Stromal cell of bone marrow (primary cell): ENCODE measurements at regions not wholly inside any gene's neighbourhood (a gene's known extent, or its start where the extent isn't known, plus 50 kb on each side); places are given as distances from the start of the nearest gene placed in this dataset.

ENCODE experiments used
- DNase-seq: peaks from one replicate; pipeline ENCODE4 v3.0.0-alpha.2; 2012; ENCODE audit warnings: low read depth

GRCh38 chrX:39174241-39174771 is 373.0 kb downstream of the MID1IP1 start:
- DNase-seq = no peak

- no peak for DNase-seq
Observed at GRCh38 chrX:39174772-39175417, 373.6 kb downstream of the MID1IP1 start.

DNA sequence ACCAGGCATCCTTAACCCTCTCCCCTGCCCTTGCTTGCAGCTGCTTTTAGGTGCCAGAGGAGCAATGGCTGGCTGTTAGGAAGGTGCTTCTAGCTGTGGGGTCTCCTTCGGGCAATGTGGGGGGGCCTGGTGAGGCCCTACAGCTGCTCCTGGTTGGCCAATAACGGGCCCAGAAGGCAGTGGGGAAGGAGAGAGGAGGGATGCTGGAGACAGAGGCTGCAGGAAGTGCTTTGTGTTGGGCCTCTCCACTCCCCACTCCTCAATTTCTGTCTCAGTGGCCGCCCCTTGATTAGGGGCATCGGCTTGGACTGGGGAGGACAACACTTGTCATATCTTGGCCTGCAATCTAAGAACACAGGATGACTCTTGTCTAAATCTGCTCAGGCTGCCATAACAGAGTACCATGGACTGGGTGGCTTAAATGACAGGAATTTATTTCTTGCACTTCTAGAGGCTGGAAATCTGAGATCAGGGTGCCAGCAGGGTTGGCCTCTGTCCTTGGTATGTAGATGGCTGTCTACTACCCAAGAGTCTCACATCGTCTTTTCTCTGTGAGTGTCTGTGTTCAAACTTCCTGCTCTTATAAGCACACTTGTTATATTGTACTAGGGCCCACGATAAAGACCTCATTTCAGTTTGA is 374.3 kb downstream of the MID1IP1 start:
- DNase-seq = no peak

DNA sequence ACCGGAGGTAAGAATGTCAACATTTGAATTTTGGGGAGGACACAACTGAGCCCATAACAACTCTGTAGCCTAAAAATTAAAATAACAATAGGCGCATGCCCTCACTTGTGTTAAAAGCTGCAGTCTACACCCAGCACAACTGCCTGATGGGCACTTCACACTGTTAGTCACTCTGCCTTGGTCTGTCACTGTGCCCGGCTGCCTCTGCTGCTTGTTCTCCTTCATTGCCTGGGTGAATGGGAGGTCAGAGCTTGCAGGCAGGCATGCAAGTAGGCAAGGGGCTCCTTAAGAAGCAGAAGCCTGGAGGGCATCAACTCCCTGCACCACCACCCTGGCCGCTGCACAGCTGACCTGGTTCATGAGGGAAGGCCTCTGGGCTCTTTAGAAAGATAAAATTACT is 374.8 kb downstream of the MID1IP1 start:
- no peak for DNase-seq

GRCh38 chrX:39189431-39189830 is 388.2 kb downstream of the MID1IP1 start:
- DNase-seq = no peak

- no peak for DNase-seq
Observed at GRCh38 chrX:39194673-39195072, 393.4 kb downstream of the MID1IP1 start.

DNA sequence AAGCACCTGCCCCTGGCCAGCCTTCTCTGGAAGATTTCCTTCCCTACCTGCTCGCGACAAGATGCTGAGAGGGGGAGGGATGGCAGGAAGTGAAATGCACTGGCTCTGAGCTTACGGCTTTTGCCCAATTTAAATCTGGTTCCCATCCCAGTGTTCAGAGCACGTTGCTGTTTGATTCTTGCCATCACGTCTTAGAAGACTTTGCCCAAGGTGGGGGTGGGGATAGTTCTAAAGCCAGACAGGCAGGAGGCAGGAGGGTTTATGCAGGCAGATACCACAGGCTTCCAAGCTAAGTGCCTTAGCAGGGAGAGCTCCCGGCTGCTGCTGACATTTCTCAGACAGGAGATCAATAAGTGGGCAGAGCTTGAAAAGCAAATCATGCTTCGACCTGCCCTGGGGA is 393.9 kb downstream of the MID1IP1 start:
- DNase-seq = no peak

GRCh38 chrX:39196192-39197102 is 395.2 kb downstream of the MID1IP1 start:
- peak; percentile 45 for DNase-seq

DNA sequence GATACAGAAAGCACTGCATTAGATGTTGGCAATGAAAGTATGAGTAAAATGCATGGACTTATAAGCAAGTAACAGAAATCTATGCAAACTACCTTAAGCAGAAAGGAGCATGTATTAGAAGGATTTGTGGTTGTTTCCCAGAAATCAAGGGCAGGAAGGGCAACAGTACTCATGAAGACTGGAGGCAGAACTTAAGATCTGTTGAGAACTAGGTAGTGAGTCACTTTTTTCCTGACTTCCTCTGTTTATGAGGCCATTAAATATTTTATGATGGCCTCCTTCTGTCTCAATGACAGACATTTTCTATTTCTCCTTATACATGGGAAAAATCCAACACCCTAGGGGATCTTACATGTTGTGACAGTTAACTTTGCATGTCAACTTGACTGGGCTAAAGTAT is 398.2 kb downstream of the MID1IP1 start:
- DNase-seq = no peak

GRCh38 chrX:39201305-39201990 is 400.2 kb downstream of the MID1IP1 start:
- no peak for DNase-seq

DNA sequence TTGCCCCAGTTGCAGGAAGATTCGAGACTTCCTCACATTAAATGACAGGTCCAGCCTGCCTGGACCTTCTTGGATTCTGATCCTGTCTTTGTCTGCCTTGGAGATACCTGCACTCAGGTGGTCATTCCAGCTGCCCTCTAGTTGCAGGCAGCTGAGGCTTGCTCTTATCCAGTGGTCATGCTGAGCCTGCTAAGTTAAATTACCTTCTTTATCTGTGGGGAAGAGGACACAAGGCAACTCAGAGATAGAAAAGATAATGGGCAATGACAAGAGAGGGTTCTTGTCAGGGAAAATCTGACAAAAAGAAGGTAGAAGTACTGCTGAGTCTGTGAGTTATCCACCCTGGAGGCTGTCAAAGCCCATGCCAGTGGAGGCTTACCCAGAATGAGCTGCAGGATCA is 401.4 kb downstream of the MID1IP1 start:
- DNase-seq = no peak

DNA sequence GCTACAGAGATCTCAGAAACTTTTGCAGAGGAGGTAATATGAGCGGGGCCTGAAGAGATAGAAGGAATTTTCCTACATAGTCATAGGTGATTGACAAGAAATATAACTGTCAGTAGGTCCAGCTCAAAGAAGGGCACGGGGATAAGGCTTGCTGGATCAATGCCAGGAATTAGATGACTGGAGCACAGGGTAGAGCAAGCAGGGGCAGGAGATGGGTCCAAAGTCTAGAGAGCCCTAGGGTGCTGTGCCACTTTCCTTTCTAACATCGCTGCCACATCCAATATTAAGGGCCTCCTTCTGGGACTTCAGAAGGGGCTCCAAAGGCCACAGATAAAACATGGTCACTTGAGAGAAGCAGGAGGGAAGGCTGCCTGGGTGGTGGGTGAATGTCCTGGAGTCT is 402.2 kb downstream of the MID1IP1 start:
- no peak for DNase-seq

DNA sequence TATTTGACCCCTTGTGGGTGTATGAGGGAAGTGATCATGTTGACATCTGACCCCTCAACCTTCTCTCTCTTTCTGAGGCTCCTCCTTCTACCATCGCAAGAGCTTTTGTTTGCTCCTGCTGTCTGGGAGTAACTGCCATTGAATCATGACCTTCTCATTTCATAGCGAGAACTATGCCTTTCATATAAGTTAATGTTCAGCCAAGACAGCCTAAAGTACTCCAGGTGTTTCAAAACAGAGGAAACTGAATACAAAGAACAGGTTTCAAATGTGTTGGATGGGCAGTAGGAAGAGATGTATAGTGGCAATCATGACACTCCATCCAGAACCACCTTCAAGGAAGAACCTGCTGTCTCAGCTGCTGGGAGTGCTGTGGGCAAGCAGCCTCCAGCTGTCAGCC is 403.1 kb downstream of the MID1IP1 start:
- DNase-seq = no peak

DNA sequence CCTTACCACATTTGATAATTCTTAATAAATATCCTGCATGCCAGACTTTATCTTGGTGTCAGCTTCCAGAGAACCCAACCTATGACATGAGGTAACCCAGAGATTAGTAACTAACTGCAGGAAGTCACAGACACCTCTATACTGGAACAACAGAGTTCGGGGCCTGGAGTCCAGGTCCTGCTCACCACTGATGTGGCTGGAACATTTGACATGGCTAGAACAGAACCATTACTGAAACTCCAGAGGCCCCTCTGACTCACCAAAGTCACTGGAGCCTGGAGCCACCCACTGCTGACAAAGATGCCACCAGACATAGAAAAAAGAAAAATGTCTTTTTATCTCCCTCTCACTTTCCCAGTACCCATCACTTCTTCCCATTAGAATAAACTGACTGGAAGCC is 403.7 kb downstream of the MID1IP1 start:
- no peak for DNase-seq

- no peak for DNase-seq
Observed at GRCh38 chrX:39205467-39205866, 404.2 kb downstream of the MID1IP1 start.

DNA sequence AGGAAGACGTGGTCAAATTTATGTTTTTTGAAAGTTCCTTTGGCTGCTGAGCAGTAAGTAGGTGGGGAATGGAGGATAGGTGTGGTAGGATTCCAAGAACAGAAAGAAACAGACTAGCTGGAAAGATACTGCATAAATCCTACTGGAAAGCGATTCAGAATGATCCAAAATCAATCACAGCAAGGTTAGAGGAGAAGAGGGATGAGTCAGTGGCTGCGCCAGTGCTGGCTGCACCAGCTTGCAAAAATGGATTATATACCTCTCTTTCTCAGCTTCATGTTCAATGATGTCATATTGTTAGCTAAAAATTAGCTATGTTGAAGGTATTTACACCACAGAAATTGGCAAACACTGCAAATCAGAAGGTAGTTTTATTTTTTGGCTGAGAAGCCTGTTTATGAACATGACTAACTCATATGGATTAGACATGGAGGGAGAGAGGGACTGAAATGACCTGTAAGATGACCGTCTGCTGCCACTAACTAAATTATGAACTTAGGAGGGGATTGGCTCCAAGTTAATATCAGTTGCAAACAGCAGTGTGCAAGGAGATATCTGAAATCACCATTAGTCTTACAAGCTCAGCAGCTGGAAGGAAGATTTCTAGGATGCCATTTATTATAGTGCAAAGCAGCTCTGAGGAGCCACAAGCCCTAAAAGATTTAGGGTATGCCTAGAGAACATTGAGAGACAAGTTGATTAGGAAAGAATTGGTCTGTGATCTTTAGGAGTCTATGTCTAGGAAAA is 405.3 kb downstream of the MID1IP1 start:
- DNase-seq = no peak

DNA sequence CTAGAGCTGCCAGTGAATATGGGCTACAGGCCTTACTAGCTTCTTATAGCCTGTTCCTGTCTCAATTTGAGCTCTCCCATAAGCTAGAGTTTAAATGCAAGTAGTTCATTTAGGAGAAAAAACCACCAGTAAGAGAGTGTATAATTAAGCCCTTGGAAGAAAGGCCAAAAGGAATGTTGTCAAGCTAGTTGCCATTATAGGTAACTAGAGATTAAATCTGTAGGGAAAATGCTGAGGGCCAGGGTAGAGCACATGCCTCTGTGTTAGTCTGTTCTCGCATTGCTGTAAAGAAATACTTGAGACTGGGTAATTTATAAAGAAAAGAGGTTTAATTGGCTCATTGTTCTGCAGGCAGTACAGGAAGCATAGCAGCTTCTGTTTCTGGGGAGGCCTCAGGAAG is 410.2 kb downstream of the MID1IP1 start:
- no peak for DNase-seq

DNA sequence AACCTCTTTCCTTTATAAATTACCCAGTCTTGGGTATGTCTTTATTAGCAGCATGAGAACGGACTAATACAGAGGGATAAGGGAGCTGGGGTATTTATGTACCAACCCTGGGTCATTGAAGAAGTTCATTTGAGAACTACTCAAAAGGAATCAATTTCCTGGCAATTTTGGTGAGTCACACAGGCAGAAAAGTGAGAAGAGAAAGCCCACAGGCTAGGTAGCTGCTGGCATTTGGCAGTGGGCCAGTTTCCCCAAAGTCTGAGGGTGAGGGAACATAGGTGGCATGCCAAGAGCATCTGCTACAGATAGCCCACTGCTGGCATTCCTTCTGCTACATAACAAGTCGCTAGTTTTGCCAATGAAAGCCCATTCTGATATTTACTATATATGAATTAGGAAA is 411.2 kb downstream of the MID1IP1 start:
- DNase-seq = no peak

- DNase-seq = no peak
Observed at GRCh38 chrX:39214387-39215126, 413.3 kb downstream of the MID1IP1 start.

DNA sequence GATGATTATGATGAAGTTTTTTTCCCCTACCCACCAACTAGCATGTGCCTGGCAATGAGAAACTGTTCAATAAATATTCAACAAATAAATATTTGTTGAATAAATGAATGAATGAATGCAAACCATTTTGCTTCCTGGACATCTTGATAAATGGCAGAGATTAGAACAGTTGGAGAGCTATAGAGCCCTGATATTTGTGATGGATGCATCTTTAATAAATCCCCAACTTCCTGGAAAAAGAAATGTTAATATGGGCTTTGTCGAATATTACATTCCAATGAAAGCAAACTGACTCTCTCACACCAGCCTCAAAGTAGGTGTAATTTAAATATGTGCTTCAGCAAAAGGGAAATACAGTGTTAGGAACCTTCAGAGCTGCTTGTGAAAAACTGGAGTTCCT is 419.7 kb downstream of the MID1IP1 start:
- DNase-seq = no peak
